Prostate gland (tissue), 2 donors: ENCODE measurements at regions not wholly inside any gene's neighbourhood (a gene's known extent, or its start where the extent isn't known, plus 50 kb on each side); places are given as distances from the start of the nearest gene placed in this dataset.

Experiments
- DNase-seq: peaks from one replicate; pipeline ENCODE4 v3.0.0-alpha.2; 2019; ENCODE audit warnings: low spot score
- H3K27ac ChIP-seq, 2 donors: fragments of 200-600 bp; sonication (generic); 2 replicates each; pipeline ENCODE4 v1.5.1; 2017 to 2019
- H3K27me3 ChIP-seq: fragments of 200-600 bp; sonication (generic); replicated peaks from 2 replicates; pipeline ENCODE4 v1.5.1; 2019; ENCODE audit not compliant: insufficient read depth
- H3K36me3 ChIP-seq, 2 donors: fragments of 200-600 bp; sonication (generic); 1 replicate in 1 of 2; 2 replicates in 1 of 2; pipeline versions ENCODE4 v1.5.1 to v1.8.1; 2017 to 2019
- H3K4me1 ChIP-seq: fragments of 200-600 bp; sonication (generic); replicated peaks from 2 replicates; pipeline ENCODE4 v1.5.1; 2019
- H3K4me3 ChIP-seq, 2 donors: fragments of 200-600 bp; sonication (generic); 2 replicates each; pipeline ENCODE4 v1.5.1; 2017 to 2019
- H3K9me3 ChIP-seq: fragments of 200-600 bp; sonication (generic); 2 replicates; pipeline ENCODE4 v1.5.1; 2017
- POLR2A ChIP-seq: fragments of 450-650 bp; IDR thresholded peaks from one replicate; pipeline ENCODE4 v1.6.1; 2016; ENCODE audit warnings: antibody characterized with exemption, mild to moderate bottlenecking
- POLR2AphosphoS5 ChIP-seq: sonication (generic); formaldehyde crosslinking; IDR thresholded peaks from one replicate; pipeline ENCODE4 v1.6.1; 2017; ENCODE audit warnings: antibody characterized with exemption
- WGBS: methylation state at CpG from one replicate; pipeline ENCODE4 v1.1.5; 2018; 5-methylcytosine and 5-hydroxymethylcytosine counted together
- intact Hi-C: fragments of 100-400 bp; cut with DNase I; formaldehyde crosslinking; loops from one replicate; pipeline ENCODE4 v1.14.2; 2022
- TF ChIP-seq, protein P1 (sequence below), 4 experiments: fragments of 200-600 bp in 2 of 4; fragments of 450-650 bp in 2 of 4; sonication (generic) in 2 of 4; IDR thresholded peaks; 1 replicate in 3 of 4; 2 replicates in 1 of 4; pipeline ENCODE4 v1.5.1; 2016 to 2019; ENCODE audit warnings: antibody characterized with exemption in 4 of 4, mild to moderate bottlenecking in 2 of 4, moderate library complexity in 2 of 4

DNA sequence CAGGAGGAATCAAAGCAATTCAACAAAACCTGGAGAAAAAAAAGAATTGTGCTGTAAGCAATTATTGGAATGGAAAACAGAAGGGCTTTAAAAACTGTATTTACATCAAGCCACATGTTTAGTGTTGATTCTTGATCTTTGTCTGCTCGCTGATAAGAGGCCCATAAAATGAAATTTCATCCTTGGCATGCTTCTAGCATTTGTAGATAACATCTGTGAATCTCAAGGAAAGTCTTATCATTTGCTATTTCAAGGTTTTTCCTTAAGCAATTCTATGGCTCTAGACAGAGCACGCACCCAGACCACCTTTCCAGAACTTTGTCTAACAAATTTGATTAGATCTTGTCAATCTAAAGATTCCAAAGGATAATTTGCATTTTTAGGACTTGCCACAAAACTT is 181.0 kb upstream of the FGGY start:
- no peak for DNase-seq
- Histone ChIP-seq H3K9me3 (no peaks in the 10 kb centered on the region), H3K4me1 (no peaks in the 10 kb centered on the region), H3K36me3 (no peaks in the 10 kb centered on the region), H3K27ac (no peak overlapping the region), H3K4me3 (no peak overlapping the region), H3K27me3 (no peaks in the 10 kb centered on the region)
- intact Hi-C loops, result no loop called here
- whole genome bisulfite sequencing, result 42% methylated on average over 2 of the region's 2 CpGs
- no peak for TF ChIP-seq POLR2A
- TF ChIP-seq, protein P1, sequence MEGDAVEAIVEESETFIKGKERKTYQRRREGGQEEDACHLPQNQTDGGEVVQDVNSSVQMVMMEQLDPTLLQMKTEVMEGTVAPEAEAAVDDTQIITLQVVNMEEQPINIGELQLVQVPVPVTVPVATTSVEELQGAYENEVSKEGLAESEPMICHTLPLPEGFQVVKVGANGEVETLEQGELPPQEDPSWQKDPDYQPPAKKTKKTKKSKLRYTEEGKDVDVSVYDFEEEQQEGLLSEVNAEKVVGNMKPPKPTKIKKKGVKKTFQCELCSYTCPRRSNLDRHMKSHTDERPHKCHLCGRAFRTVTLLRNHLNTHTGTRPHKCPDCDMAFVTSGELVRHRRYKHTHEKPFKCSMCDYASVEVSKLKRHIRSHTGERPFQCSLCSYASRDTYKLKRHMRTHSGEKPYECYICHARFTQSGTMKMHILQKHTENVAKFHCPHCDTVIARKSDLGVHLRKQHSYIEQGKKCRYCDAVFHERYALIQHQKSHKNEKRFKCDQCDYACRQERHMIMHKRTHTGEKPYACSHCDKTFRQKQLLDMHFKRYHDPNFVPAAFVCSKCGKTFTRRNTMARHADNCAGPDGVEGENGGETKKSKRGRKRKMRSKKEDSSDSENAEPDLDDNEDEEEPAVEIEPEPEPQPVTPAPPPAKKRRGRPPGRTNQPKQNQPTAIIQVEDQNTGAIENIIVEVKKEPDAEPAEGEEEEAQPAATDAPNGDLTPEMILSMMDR (IDR thresholded peaks at IDR 0.05), result no peak
- TF ChIP-seq POLR2AphosphoS5, result peak; percentile 38

DNA sequence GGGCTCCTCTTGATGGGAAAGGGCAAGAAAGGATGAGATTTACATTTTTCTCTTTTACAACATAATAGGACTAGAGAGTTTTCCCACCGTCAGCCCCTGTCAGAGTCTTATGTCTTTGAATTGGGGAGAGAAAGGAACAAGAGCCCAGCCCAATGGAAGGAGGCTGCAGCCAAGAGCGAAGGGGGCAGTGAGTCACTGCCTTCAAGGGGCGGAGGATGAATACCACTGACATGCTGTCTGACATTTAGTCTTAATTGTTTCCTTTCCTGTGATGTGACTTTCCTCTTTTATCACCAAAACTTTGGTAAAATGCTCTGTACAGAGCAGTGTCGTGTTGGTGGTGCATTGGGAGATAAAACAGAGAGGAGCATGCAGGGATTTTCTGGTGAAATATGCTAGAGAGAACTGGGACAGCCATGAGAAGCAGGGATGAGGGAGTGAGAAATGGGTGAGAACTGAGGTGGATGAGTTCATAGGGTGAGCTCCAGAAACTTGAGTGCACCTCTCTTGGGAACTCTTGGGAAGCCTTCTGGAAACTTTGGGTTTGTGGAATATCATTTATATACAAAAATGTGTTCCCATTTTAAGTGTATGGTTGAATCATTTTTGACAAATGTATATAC is 179.9 kb upstream of the FGGY start:
- no peaks in the 10 kb centered on the region for H3K36me3 ChIP-seq
- H3K27me3 ChIP-seq, result no peaks in the 10 kb centered on the region
- no peak overlapping the region for H3K4me3 ChIP-seq
- TF ChIP-seq POLR2A (no peak), POLR2AphosphoS5 (no peak)
- TF ChIP-seq, protein P1 (IDR thresholded peaks at IDR 0.05), result no peak
- no peak for DNase-seq
- H3K27ac ChIP-seq, result no peak overlapping the region
- no peaks in the 10 kb centered on the region for H3K4me1 ChIP-seq
- intact Hi-C loops, result no loop called here
- no peaks in the 10 kb centered on the region for H3K9me3 ChIP-seq
- 85% methylated on average over 4 of the region's 4 CpGs for WGBS

DNA sequence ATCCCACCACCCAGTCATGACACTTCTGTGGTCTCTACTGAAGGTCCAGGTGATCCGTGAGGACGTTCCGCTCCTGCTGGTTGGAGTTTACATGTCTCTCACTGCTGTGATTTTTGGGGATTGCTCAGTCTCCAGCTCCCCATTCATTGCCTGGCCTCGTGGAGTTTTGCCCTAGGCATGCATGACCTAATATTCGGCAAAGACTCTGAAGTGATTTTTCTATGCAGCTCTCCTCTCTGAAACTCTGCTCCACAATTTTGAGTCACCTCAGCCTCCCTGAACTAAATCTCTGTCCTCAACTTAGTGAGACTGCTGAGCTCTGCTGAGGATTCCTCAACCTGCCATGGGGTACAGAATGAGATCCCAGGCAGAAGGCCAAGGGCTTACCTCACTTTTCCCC is 174.4 kb upstream of the FGGY start:
- 71% methylated on average over 5 of the region's 5 CpGs for WGBS
- Histone ChIP-seq H3K27ac (no peak overlapping the region), H3K36me3 (no peaks in the 10 kb centered on the region), H3K4me1 (no peaks in the 10 kb centered on the region), H3K4me3 (no peak overlapping the region), H3K27me3 (no peaks in the 10 kb centered on the region), H3K9me3 (no peaks in the 10 kb centered on the region)
- TF ChIP-seq, protein P1 (IDR thresholded peaks at IDR 0.05), result no peak
- no peak for TF ChIP-seq POLR2A
- no peak for TF ChIP-seq POLR2AphosphoS5
- DNase-seq, result no peak
- intact Hi-C loops, result no loop called here

DNA sequence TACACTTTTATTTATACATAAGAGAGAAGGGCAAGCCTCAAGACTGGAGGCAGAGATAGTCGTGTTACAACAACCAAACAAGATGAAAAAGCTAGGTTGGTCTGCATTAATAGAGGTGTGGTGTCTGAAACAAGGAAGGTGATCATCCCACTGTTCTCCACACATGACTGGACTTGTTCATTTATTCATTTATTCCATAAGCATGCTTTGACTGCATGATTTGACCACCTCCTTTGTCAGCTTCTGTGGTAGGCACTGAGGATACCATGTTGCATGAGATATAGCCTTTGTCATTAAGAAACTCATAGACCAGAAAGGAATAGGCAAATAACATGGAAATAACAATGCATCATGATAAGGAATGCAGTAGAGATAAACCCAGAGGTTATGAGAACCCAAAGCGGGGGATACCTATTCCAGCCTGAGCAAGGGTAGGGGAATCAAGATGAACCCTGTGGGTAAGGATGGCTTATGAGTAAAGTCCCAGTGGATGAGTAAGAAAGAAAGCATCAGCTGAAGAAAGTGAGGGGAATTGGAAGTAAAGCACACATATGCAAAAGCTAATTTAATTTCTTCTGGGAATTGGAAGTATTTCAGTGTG is 173.7 kb upstream of the FGGY start:
- intact Hi-C loops, result no loop called here
- Histone ChIP-seq H3K4me1 (no peaks in the 10 kb centered on the region), H3K27ac (no peak overlapping the region), H3K27me3 (no peaks in the 10 kb centered on the region), H3K4me3 (no peak overlapping the region), H3K9me3 (no peaks in the 10 kb centered on the region), H3K36me3 (no peaks in the 10 kb centered on the region)
- WGBS, result 94% methylated on average over 2 of the region's 2 CpGs
- DNase-seq, result no peak
- TF ChIP-seq POLR2A (no peak), POLR2AphosphoS5 (no peak)
- TF ChIP-seq, protein P1 (IDR thresholded peaks at IDR 0.05), result no peak

DNA sequence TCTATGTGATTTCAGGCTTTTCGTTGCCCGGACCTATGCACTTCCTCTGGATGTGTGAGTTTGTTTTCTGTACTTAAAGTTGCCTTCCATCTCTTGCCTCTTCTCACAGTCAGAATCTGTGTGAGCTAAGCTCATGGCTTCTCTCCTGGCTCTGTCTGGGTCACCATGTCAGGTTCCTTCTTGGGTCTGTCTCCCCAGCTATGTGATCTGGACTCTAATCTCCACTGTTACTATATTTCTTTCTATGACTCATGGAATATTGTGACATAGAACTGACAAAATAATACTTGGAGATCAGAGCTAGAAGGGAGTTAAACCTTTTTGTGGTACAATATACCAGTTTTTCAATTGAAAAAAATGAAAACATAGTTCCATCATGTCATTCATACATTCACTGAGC is 172.7 kb upstream of the FGGY start:
- 94% methylated on average over 2 of the region's 2 CpGs for WGBS
- DNase-seq, result no peak

More for the DNA sequence above, 172.7 kb upstream of the FGGY start:
- H3K4me3 ChIP-seq, result no peak overlapping the region
- intact Hi-C loops, result no loop called here
- no peak overlapping the region for H3K27ac ChIP-seq
- no peaks in the 10 kb centered on the region for H3K4me1 ChIP-seq
- H3K36me3 ChIP-seq, result no peaks in the 10 kb centered on the region
- TF ChIP-seq POLR2A, result no peak
- TF ChIP-seq, protein P1 (IDR thresholded peaks at IDR 0.05), result no peak
- no peak for TF ChIP-seq POLR2AphosphoS5
- no peaks in the 10 kb centered on the region for H3K9me3 ChIP-seq
- H3K27me3 ChIP-seq, result no peaks in the 10 kb centered on the region
